ENCODE measurements at regions not wholly inside any gene's neighbourhood (a gene's known extent, or its start where the extent isn't known, plus 50 kb on each side); places are given as distances from the start of the nearest gene placed in this dataset.

DNA sequence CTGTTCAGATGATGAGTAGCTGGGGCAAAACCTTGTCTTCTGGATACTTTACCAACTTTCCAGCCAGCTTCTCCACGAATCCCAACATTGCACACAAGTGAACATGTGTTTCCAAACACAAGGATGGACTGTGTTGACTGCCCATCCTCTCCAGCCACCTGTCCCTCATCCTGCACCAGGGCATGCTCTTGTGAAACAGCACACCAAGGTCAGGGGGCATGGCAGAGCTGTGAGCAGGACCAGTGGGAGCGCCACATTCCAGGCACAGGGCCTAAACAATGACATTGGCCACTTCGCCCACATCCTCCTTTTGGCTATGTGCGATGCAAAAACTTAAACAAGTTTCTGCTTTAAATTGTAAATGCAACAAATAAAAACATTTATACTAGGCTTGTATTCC, 105.5 kb downstream of the IRS2 start:
- Histone ChIP-seq H3K36me3 (no peaks in the 10 kb centered on the region), H3K9me3 (replicated peaks) (no peaks in the 10 kb centered on the region), H3K27ac (no peak overlapping the region), H3K4me1 (no peaks in the 10 kb centered on the region), H3K27me3 (no peaks in the 10 kb centered on the region; the same call in 1 of the 2 replicates), H3K4me3 (no peak overlapping the region)
- no peak for DNase-seq

DNA sequence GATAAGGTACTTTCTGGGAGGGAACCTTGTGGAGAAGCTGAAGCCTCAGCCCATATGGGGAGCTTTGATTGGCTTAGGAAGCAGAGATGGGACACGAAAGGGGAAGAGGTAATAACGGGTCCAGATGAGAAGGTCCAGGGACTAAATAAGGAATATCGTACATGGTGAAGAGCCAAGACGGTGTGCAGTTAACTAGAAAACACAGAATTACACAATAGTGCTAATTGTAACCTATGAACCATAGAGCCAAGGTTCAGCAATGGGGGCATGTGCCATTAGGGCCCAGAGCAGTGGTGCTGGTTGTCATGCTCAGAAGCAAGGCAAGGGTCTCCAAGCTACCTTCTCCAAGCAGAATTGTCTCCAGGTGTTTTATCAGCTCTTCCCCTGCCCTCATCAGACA, 106.1 kb downstream of the IRS2 start:
- no peak for DNase-seq
- Histone ChIP-seq H3K27me3 (no peaks in the 10 kb centered on the region; the same call in 1 of the 2 replicates), H3K9me3 (replicated peaks) (no peaks in the 10 kb centered on the region), H3K4me1 (no peaks in the 10 kb centered on the region), H3K27ac (no peak overlapping the region), H3K36me3 (no peaks in the 10 kb centered on the region), H3K4me3 (no peak overlapping the region)

DNA sequence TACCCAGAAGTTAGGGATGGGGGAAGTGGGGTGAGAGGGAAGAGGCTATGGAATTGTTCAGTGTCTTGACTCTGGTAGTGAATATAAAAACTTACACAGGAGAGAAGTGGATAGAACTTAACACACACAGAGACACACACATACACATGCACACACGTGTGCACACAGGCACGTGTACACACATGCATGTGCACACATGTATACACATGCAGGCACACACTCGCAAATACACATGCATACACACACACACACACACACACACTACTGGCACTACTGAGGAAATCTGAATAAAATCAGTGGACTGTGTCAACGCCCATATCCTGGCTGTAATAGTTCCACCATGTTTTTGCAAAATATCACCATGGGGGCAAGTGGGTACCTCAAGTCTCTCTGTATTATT, 107.9 kb downstream of the IRS2 start:
- no peak overlapping the region for H3K4me3 ChIP-seq
- H3K9me3 ChIP-seq (replicated peaks): no peaks in the 10 kb centered on the region
- no peak overlapping the region for H3K27ac ChIP-seq
- no peaks in the 10 kb centered on the region for H3K36me3 ChIP-seq
- no peaks in the 10 kb centered on the region for H3K4me1 ChIP-seq
- H3K27me3 ChIP-seq: no peaks in the 10 kb centered on the region
- DNase-seq: no peak

DNA sequence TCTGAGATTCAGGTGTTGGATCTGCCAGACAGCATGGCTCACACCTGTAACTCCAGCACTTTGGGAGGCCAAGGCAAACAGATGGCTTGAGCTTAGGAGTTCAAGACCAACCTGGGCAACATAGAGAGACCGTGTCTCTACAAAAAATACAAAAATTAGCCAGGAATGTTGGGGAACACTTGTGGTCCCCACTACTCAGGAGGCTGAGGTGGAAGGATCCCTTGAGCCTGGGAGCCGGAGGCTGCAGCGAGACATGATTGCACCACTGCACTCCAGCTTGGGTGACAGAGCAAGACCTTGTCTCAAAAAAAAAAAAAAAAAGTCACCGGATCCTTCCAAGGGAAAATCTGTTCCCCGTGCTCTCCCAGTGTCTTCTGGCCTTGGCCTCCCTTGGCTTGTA, 109.2 kb downstream of the IRS2 start:
- DNase-seq: no peak
- no peak overlapping the region for H3K4me3 ChIP-seq
- no peaks in the 10 kb centered on the region for H3K36me3 ChIP-seq
- no peaks in the 10 kb centered on the region for H3K9me3 ChIP-seq (replicated peaks)
- H3K4me1 ChIP-seq: no peaks in the 10 kb centered on the region; the same call in 1 of the 2 replicates
- H3K27me3 ChIP-seq: no peaks in the 10 kb centered on the region
- no peak overlapping the region for H3K27ac ChIP-seq

DNA sequence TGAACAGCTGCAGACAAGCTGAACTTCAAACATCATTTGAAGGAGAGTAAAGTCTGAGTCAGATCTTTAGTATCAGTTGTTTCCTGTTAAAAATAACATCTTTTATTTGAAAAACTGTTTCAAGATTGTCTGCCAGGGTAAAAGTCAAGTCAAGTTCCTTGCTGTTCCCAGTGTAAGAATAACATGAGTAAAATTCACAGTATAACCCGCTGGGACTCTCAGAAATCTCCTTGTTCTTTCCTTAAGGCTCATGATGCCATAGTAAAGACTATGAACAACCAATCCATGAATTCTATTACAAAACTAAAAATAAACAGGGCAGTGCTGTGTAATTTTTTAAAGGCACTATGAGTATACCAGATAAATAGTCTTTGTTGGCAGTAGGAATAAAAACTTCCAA, 112.9 kb downstream of the IRS2 start:
- DNase-seq: no peak

DNA sequence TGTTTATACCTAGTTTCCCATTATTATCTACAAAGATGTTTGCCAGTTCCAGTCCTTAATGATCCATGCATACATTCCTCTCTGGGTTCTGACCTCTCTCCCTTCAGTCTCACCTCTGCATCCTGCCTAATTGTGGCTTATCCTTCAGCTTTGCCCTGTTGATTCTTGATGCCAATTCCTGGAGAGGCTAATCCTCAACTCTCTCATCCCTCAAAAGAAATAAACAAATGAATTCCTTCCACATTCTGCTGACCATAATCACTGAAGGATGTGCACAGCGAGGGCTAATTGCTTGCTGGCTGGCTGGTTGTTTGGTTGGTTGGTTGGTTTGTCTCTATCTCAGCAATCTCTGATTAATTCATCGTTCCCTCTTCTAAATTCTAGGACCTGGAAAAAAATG, 113.8 kb downstream of the IRS2 start:
- no peaks in the 10 kb centered on the region for H3K27me3 ChIP-seq
- no peaks in the 10 kb centered on the region; the same call in 1 of the 2 replicates for H3K9me3 ChIP-seq (replicated peaks)
- peaks cover 7% of the 10 kb centered on the region; the same call in 1 of the 2 replicates for H3K4me1 ChIP-seq
- H3K27ac ChIP-seq: no peak overlapping the region
- H3K4me3 ChIP-seq: no peak overlapping the region
- no peak for DNase-seq
- H3K36me3 ChIP-seq: no peaks in the 10 kb centered on the region

More for the DNA sequence above, 112.9 kb downstream of the IRS2 start:
- peaks cover 1% of the 10 kb centered on the region; the same call in 1 of the 2 replicates for H3K4me1 ChIP-seq
- H3K9me3 ChIP-seq (replicated peaks): no peaks in the 10 kb centered on the region; the same call in 1 of the 2 replicates
- no peak overlapping the region for H3K27ac ChIP-seq
- no peak overlapping the region for H3K4me3 ChIP-seq
- no peaks in the 10 kb centered on the region for H3K36me3 ChIP-seq
- H3K27me3 ChIP-seq: no peaks in the 10 kb centered on the region

DNA sequence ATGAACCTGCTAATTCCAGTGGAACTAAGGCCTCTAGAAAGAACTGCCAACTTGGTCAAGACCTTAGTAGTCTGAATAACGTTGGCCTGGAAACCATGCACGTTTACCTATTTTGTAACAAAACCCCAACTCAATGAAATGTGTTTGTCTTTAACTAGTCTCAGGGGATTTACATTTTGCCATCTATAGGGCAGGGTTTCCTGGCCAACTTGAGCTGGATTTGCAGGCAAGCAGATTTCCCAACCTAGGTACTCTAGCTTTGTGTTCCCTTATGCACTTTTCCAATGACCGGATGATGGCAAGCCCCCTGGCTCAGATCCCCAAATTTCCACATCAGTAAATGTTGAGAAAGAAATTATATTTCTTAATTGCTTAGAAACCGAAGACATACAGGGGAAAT, 114.5 kb downstream of the IRS2 start:
- H3K9me3 ChIP-seq (replicated peaks): no peaks in the 10 kb centered on the region; the same call in 1 of the 2 replicates
- DNase-seq: no peak
- no peak overlapping the region for H3K27ac ChIP-seq
- H3K4me1 ChIP-seq: peaks cover 8% of the 10 kb centered on the region; the same call in 1 of the 2 replicates
- H3K27me3 ChIP-seq: no peaks in the 10 kb centered on the region
- H3K4me3 ChIP-seq: no peak overlapping the region
- H3K36me3 ChIP-seq: no peaks in the 10 kb centered on the region

DNA sequence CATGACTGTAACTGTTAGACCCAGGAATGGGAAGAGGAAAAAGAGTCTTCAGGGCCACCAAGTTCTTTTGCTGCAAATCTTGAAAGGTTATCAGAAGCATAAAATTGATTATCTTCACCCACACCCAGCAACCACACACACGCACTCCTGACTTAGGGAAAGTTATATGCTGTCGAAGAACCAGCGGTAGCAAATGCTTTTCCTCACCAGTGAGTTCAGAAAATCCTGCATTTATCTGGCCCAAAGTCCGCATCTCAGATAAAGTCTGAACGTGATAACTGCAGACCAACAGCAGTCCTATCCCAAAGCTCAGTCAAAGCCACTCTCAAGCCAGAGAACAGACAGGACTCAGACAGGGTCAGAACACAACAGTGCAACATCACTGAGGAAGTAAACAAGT, 115.6 kb downstream of the IRS2 start:
- Histone ChIP-seq H3K4me1 (peaks cover 8% of the 10 kb centered on the region; the same call in 1 of the 2 replicates), H3K27me3 (no peaks in the 10 kb centered on the region), H3K4me3 (no peak overlapping the region), H3K36me3 (no peaks in the 10 kb centered on the region), H3K27ac (no peak overlapping the region), H3K9me3 (replicated peaks) (no peaks in the 10 kb centered on the region; the same call in 1 of the 2 replicates)
- no peak for DNase-seq

DNA sequence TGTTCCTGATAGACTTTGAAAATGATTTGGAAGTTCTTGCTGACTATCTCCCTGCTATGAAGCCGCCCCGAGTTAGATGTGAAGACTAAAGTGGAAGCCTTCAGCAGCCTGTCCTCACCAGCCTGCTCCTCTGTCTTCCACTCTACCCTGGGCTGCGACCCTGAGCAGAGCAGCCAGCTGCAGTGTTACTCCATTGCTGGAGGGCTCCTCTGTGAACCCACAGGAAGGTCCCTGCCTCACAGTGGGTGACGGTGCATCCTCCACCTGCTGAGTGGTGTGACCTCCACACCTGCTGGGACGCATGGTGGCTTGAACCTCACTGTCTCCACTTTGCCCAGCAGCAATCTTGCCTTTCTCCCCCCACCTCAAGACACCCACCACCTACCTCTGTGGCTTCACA, 116.4 kb downstream of the IRS2 start:
- Histone ChIP-seq H3K4me1 (peaks cover 8% of the 10 kb centered on the region; the same call in 1 of the 2 replicates), H3K4me3 (no peak overlapping the region), H3K9me3 (replicated peaks) (no peaks in the 10 kb centered on the region; the same call in 1 of the 2 replicates), H3K27me3 (no peaks in the 10 kb centered on the region), H3K27ac (no peak overlapping the region), H3K36me3 (no peaks in the 10 kb centered on the region)
- DNase-seq: no peak

DNA sequence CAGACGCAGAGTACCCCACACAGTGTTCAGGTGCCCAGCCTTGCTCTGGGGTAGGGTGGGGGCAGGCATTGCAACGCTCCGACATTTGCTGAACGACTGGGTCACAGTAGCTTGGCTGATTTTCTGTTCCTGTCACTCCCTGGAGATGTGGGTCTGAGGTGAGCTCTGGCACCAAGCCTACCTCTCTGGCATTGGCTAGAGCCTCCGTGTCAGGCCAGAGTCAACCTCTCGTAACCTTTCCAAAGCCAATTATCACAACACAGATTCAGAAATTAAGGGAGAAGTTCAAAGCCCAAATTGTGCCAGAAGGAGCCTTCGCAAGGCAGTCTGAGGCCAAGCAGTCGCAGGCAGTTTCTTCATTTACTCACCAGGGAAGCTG, 117.2 kb downstream of the IRS2 start:
- no peaks in the 10 kb centered on the region; the same call in 1 of the 2 replicates for H3K9me3 ChIP-seq (replicated peaks)
- H3K27me3 ChIP-seq: no peaks in the 10 kb centered on the region
- DNase-seq: no peak
- H3K27ac ChIP-seq: no peak overlapping the region
- H3K36me3 ChIP-seq: no peaks in the 10 kb centered on the region
- H3K4me1 ChIP-seq: peaks cover 8% of the 10 kb centered on the region; the same call in 1 of the 2 replicates
- no peak overlapping the region for H3K4me3 ChIP-seq

DNA sequence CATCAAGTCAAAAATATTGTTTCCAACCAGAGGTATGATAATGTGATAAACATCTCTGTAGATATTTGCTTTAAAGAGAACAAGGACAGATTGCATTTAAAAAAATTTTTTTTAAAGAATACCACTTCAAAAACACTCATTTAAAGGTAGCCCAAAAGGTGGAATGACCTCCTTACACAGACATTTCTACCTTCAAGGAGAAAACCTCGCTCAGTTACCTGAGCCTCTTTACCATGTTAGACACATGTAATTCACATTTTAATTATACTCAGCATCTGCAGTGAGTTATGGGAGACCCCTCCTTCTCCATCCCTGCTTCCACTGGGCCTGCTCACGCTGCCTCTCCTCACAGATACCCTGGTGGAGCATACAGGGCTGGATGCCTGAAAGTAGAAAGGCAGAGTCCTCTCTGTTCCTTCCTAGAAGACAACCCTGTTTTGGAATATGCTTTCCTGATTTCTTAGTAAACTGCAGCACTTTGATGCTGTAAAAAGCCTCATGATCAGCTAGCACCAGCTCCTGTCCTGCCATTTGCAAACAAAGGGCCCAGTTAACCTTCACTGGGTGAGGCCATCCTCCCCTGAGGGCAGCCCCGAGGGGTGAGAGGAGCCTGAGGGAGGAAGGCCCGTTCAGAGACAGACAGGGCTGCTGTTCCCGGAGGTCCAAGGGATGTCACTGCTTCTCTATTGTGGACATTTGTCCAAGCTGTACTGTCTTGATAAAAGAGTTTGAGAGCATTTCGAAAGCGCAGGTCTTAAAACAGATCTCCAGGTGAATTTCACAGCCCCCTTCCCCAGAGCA, 117.8 kb downstream of the IRS2 start:
- no peak overlapping the region for H3K27ac ChIP-seq
- no peak for DNase-seq
- peaks cover 8% of the 10 kb centered on the region; the same call in 1 of the 2 replicates for H3K4me1 ChIP-seq

DNA sequence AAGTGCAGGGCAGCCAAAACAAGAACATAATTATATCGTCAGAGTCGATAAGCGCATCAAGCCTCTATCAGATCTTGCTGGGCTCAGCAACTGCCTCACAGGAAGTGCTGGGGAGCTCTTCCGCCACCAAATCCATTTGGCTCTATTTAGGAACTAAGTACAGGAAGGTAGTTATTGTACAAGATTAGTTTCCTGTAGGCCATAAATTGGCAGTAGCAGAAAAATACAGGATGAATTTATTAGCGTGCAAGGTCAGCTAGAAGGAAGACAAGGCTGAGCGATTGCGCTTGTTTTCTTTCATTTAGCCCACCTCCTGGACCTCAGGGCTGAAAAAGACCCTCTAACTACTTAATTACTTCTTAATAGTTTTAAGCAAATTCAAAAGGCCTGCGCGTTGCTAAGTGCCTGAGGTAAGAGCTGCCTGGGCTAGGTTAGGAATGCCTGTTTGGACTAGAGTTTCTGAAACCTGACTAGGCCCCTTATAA, 118.5 kb downstream of the IRS2 start:
- Histone ChIP-seq H3K27ac (peak overlapping the region; percentile 78), H3K4me3 (peak overlapping the region; percentile 53), H3K4me1 (peaks cover 8% of the 10 kb centered on the region; the same call in 1 of the 2 replicates), H3K27me3 (no peaks in the 10 kb centered on the region), H3K9me3 (replicated peaks) (no peaks in the 10 kb centered on the region; the same call in 1 of the 2 replicates), H3K36me3 (no peaks in the 10 kb centered on the region)
- peak in 1 of 2 experiments; percentile 40 for DNase-seq

More for the DNA sequence above, 117.8 kb downstream of the IRS2 start:
- Histone ChIP-seq H3K9me3 (replicated peaks) (no peaks in the 10 kb centered on the region; the same call in 1 of the 2 replicates), H3K27me3 (no peaks in the 10 kb centered on the region), H3K4me3 (no peak overlapping the region), H3K36me3 (no peaks in the 10 kb centered on the region)

DNA sequence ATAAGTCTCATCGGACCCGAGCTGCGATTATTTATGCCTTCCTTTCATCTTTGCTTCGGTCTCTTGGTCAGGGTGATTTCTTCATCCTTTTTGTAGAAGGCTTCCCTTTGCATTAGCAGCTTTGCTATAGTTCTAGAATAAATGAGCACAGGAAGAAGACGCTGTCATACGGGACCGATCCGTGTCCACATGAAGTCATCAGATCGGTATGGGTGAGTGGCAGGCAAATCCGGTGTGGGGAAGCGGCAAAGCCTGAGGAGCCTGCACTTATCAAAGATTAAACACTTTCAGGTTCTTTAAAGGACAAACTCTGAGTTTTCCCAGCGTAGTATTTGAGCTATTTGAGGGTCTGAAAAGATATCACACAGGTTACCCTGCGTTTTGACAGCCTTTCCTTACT, 119.3 kb downstream of the IRS2 start:
- peaks cover 8% of the 10 kb centered on the region; the same call in 1 of the 2 replicates for H3K4me1 ChIP-seq
- H3K27ac ChIP-seq: peak overlapping the region; percentile 78
- H3K9me3 ChIP-seq (replicated peaks): no peaks in the 10 kb centered on the region; the same call in 1 of the 2 replicates
- H3K27me3 ChIP-seq: no peaks in the 10 kb centered on the region
- peak overlapping the region; percentile 53 for H3K4me3 ChIP-seq
- H3K36me3 ChIP-seq: no peaks in the 10 kb centered on the region
- peak; percentile 46 to 56 for DNase-seq

DNA sequence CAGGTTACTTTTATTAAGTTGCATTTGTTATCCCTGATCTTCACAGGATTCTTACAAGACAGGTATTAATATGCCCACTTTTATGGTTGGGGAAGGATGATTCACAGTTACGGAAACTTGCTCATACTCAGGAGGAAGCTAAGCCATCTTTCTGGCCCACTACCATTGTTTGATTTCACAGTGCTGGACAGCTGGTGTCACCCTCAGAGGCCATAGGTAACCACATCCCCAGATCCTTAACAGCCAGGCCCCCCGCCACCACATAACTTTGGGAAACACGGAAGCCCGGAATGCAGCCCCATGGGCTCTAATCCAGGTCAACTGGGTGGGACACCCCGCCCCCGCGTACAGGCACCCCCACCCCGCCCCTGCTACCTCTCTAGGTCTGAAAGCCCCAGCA, 119.7 kb downstream of the IRS2 start:
- Histone ChIP-seq H3K9me3 (replicated peaks) (no peaks in the 10 kb centered on the region; the same call in 1 of the 2 replicates), H3K4me3 (peak overlapping the region; percentile 53), H3K27me3 (no peaks in the 10 kb centered on the region), H3K36me3 (no peaks in the 10 kb centered on the region), H3K4me1 (peaks cover 8% of the 10 kb centered on the region; the same call in 1 of the 2 replicates), H3K27ac (peak overlapping the region; percentile 78)
- DNase-seq: peak; percentile 77 to 78

DNA sequence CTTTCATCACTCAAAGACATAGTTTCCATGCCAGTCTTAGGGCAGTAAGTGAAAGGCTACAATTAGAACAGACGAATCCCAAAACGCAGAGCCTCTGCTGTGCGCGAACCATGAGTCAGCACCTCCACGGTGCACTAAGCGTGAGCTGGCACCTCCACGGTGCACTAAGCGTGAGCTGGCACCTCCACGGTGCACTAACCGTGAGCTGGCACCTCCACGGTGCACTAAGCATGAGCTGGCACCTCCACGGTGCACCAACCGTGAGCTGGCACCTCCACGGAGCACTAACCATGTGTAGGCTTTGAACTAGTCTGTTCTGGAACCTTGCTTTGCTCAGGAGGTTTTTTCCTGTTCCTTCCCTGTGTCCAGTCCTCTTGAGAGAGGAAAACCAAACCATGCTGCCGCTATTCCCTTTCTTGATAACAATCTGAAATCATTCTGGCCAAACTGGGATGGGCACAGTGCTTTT, 120.6 kb downstream of the IRS2 start:
- no peak for DNase-seq
- peaks cover 8% of the 10 kb centered on the region; the same call in 1 of the 2 replicates for H3K4me1 ChIP-seq
- no peaks in the 10 kb centered on the region; the same call in 1 of the 2 replicates for H3K9me3 ChIP-seq (replicated peaks)
- no peak overlapping the region for H3K27ac ChIP-seq
- no peak overlapping the region for H3K4me3 ChIP-seq
- H3K27me3 ChIP-seq: no peaks in the 10 kb centered on the region
- H3K36me3 ChIP-seq: no peaks in the 10 kb centered on the region
